Caco-2 (cell line): ENCODE measurements at regions not wholly inside any gene's neighbourhood (a gene's known extent, or its start where the extent isn't known, plus 50 kb on each side); places are given as distances from the start of the nearest gene placed in this dataset.

ENCODE experiments used
- BruUV-seq: library from RNA; stranded (reverse); fragments of 400-500 nt; replicated peaks from 2 replicates; lab custom pipeline; 2021; lab: Mats Ljungman, UMichigan
- CTCF ChIA-PET: fragments of 300-600 bp; sonication (Branson Sonifier 250); formaldehyde crosslinking; loops from one replicate; lab custom pipeline; 2022; ENCODE audit warnings: antibody characterized with exemption; lab: Charles Lee
- POLR2A ChIA-PET: fragments of 300-600 bp; sonication (Branson Sonifier 250); formaldehyde crosslinking; loops from one replicate; lab custom pipeline; 2022; ENCODE audit warnings: antibody characterized with exemption; lab: Charles Lee
- DNase-seq, 2 experiments: peaks; one replicate each; pipeline versions ENCODE4 v3.0.0 to v3.0.0-alpha.2; 2020 to 2022
- H3K27me3 ChIP-seq: replicated peaks from 2 replicates; pipeline ENCODE4 v1.6.0; 2011; ENCODE audit warnings: low read length; ENCODE audit not compliant: control insufficient read depth, insufficient read depth
- H3K36me3 ChIP-seq: 2 replicates; pipeline ENCODE4 v1.5.1; 2011; ENCODE audit warnings: low read length; ENCODE audit not compliant: control insufficient read depth, insufficient read depth
- H3K4me1 ChIP-seq: fragments of 250-450 bp; sonication (Bioruptor Pico); 2 replicates; pipeline ENCODE4 v1.5.1; 2020; ENCODE audit warnings: mild to moderate bottlenecking
- H3K4me3 ChIP-seq: 2 replicates; pipeline ENCODE4 v1.5.1; 2011; ENCODE audit warnings: low read depth, mild to moderate bottlenecking, control low read depth, low read length
- H3K9me3 ChIP-seq: fragments of 250-450 bp; sonication (Bioruptor Pico); 2 replicates; pipeline ENCODE4 v1.5.1; 2020; ENCODE audit warnings: mild to moderate bottlenecking, moderate library complexity
- H3K27ac Mint-ChIP-seq: one replicate; pipeline ENCODE4 v1.8.0; 2022; ENCODE audit warnings: mixed read lengths; ENCODE audit not compliant: unreplicated experiment
- H3K27me3 Mint-ChIP-seq: one replicate; pipeline ENCODE4 v1.8.0; 2022; ENCODE audit warnings: mixed read lengths; ENCODE audit not compliant: insufficient read depth, unreplicated experiment
- H3K36me3 Mint-ChIP-seq: one replicate; pipeline ENCODE4 v1.8.0; 2022; ENCODE audit warnings: mild to moderate bottlenecking, mixed read lengths; ENCODE audit not compliant: insufficient read depth, unreplicated experiment
- H3K4me1 Mint-ChIP-seq: one replicate; pipeline ENCODE4 v1.8.0; 2022; ENCODE audit warnings: low read depth, mixed read lengths; ENCODE audit not compliant: unreplicated experiment
- H3K4me3 Mint-ChIP-seq: one replicate; pipeline ENCODE4 v1.8.0; 2022; ENCODE audit warnings: mild to moderate bottlenecking, moderate library complexity, mixed read lengths; ENCODE audit not compliant: unreplicated experiment
- H3K9me3 Mint-ChIP-seq: one replicate; pipeline ENCODE4 v1.8.0; 2022; ENCODE audit warnings: mixed read lengths; ENCODE audit not compliant: unreplicated experiment
- CTCF ChIP-seq, 2 experiments: fragments of 200-600 bp in 1 of 2; IDR thresholded peaks; 1 replicate in 1 of 2; 2 replicates in 1 of 2; pipeline versions ENCODE4 v1.5.1 to v1.8.0; 2011 to 2022; ENCODE audit warnings: antibody characterized with exemption in 1 of 2, control low read depth in 1 of 2, inconsistent platforms in 1 of 2, low read depth in 1 of 2, low read length in 1 of 2, mild to moderate bottlenecking in 1 of 2, moderate library complexity in 1 of 2; ENCODE audit not compliant: insufficient read depth in 1 of 2, severe bottlenecking in 1 of 2, unreplicated experiment in 1 of 2
- intact Hi-C: fragments of 100-400 bp; cut with micrococcal nuclease; formaldehyde crosslinking; loops from one replicate; pipeline ENCODE4 v1.10.0; 2022; ENCODE audit not compliant: unreplicated experiment

GRCh38 chr2:18243816-18244215 lies 316.6 kb downstream of the RDH14 start:
- H3K4me3 ChIP-seq: no peak overlapping the region
- H3K27me3 ChIP-seq: no peaks in the 10 kb centered on the region
- intact Hi-C loops: no loop called here
- H3K4me1 ChIP-seq: no peaks in the 10 kb centered on the region
- ChIA-PET POLR2A (no interaction called here), CTCF (no interaction called here)
- no peaks in the 10 kb centered on the region for H3K36me3 ChIP-seq
- no TSS peak for BruUV-seq
- H3K27ac Mint-ChIP-seq: no peak overlapping the region
- H3K9me3 Mint-ChIP-seq: no peaks in the 10 kb centered on the region
- H3K4me3 Mint-ChIP-seq: no peak overlapping the region
- no peak for DNase-seq
- TF ChIP-seq CTCF (IDR thresholded peaks at IDR 0.05; ENCODE audit: insufficient read depth in 1 of 2, low read depth in 1 of 2, low read length in 1 of 2, severe bottlenecking in 1 of 2, unreplicated experiment in 1 of 2): no peak
- no peaks in the 10 kb centered on the region for H3K36me3 Mint-ChIP-seq
- H3K9me3 ChIP-seq: no peaks in the 10 kb centered on the region
- H3K4me1 Mint-ChIP-seq: no peaks in the 10 kb centered on the region
- no peaks in the 10 kb centered on the region for H3K27me3 Mint-ChIP-seq

GRCh38 chr2:18242716-18243115 lies 317.7 kb downstream of the RDH14 start:
- TF ChIP-seq CTCF (IDR thresholded peaks at IDR 0.05; ENCODE audit: insufficient read depth in 1 of 2, low read depth in 1 of 2, low read length in 1 of 2, severe bottlenecking in 1 of 2, unreplicated experiment in 1 of 2): no peak
- Histone ChIP-seq H3K9me3 (no peaks in the 10 kb centered on the region), H3K4me1 (peaks cover 4% of the 10 kb centered on the region; the same call in 1 of the 2 replicates), H3K27me3 (no peaks in the 10 kb centered on the region), H3K4me3 (no peak overlapping the region), H3K36me3 (no peaks in the 10 kb centered on the region)
- intact Hi-C loops: no loop called here
- Mint-ChIP-seq H3K27me3 (no peaks in the 10 kb centered on the region), H3K36me3 (no peaks in the 10 kb centered on the region), H3K4me1 (no peaks in the 10 kb centered on the region), H3K27ac (no peak overlapping the region), H3K4me3 (no peak overlapping the region), H3K9me3 (no peaks in the 10 kb centered on the region)
- CTCF ChIA-PET: no interaction called here
- DNase-seq: no peak
- POLR2A ChIA-PET: no interaction called here
- no TSS peak for BruUV-seq

GRCh38 chr2:18238209-18238608 lies 322.2 kb downstream of the RDH14 start:
- Histone ChIP-seq H3K4me3 (no peak overlapping the region), H3K9me3 (no peaks in the 10 kb centered on the region), H3K4me1 (peaks cover 18% of the 10 kb centered on the region), H3K27me3 (no peaks in the 10 kb centered on the region), H3K36me3 (no peaks in the 10 kb centered on the region)
- BruUV-seq: no TSS peak
- DNase-seq: no peak
- no peak overlapping the region for H3K4me3 Mint-ChIP-seq
- no peaks in the 10 kb centered on the region for H3K9me3 Mint-ChIP-seq
- POLR2A ChIA-PET: no interaction called here
- no peak for TF ChIP-seq CTCF (IDR thresholded peaks at IDR 0.05; ENCODE audit: insufficient read depth in 1 of 2, low read depth in 1 of 2, low read length in 1 of 2, severe bottlenecking in 1 of 2, unreplicated experiment in 1 of 2)
- H3K27ac Mint-ChIP-seq: no peak overlapping the region
- intact Hi-C loops: no loop called here
- H3K4me1 Mint-ChIP-seq: peaks cover 15% of the 10 kb centered on the region
- CTCF ChIA-PET: no interaction called here
- no peaks in the 10 kb centered on the region for H3K36me3 Mint-ChIP-seq
- no peaks in the 10 kb centered on the region for H3K27me3 Mint-ChIP-seq
